Nephron progenitor cell (in vitro differentiated cells): ENCODE measurements at regions not wholly inside any gene's neighbourhood (a gene's known extent, or its start where the extent isn't known, plus 50 kb on each side); places are given as distances from the start of the nearest gene placed in this dataset.
"Not testable (repeated sequence)": the region's sequence is repeated elsewhere in the genome, so short reads cannot be mapped to it uniquely, and the experiment has no call there.

Experiments
- DNase-seq: peaks from one replicate; pipeline ENCODE4 v3.0.0; 2021
- H3K27ac Mint-ChIP-seq: 2 replicates; pipeline ENCODE4 v1.8.0; 2021; ENCODE audit warnings: mild to moderate bottlenecking, moderate library complexity, mixed read lengths
- H3K27me3 Mint-ChIP-seq: 2 replicates; pipeline ENCODE4 v1.8.0; 2021; ENCODE audit warnings: mild to moderate bottlenecking, low read depth, mixed read lengths; ENCODE audit not compliant: poor library complexity
- H3K36me3 Mint-ChIP-seq: 2 replicates; pipeline ENCODE4 v1.8.0; 2021; ENCODE audit warnings: low read depth, mixed read lengths
- H3K4me1 Mint-ChIP-seq: 2 replicates; pipeline ENCODE4 v1.8.0; 2021; ENCODE audit warnings: mixed read lengths
- H3K4me3 Mint-ChIP-seq: 2 replicates; pipeline ENCODE4 v1.8.0; 2021; ENCODE audit warnings: mild to moderate bottlenecking, moderate library complexity, mixed read lengths
- H3K9me3 Mint-ChIP-seq: 2 replicates; pipeline ENCODE4 v1.8.0; 2021; ENCODE audit warnings: mild to moderate bottlenecking, moderate library complexity, mixed read lengths
- TF ChIP-seq, protein P1 (sequence below): fragments of 200-600 bp; sonication (generic); IDR thresholded peaks from 2 replicates; pipeline ENCODE4 v1.5.0; 2021; ENCODE audit warnings: antibody characterized with exemption

DNA sequence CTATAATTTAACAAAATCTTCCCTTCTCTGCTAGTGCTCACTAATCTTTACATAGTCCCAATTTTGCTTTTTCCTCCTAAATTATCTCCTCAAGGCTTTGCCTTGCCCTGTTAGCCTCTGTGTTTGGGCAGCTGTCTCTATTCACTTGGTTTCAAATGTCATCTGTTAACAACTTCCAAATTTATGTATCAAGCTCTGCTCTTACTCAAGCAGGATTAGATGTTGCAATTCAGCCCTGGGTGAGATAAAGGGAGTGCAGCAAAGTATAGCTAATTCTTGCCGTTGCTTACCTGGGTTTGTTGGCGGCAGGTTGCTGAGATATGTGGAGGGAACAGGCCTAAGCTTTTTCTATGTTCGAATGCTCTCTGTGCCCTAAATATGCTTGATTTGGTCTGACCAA is 483.8 kb downstream of the DMAC1 start:
- DNase-seq: no peak
- peaks cover 24% of the 10 kb centered on the region for H3K4me1 Mint-ChIP-seq
- H3K4me3 Mint-ChIP-seq: no peak overlapping the region
- peaks cover 8% of the 10 kb centered on the region for H3K27me3 Mint-ChIP-seq
- TF ChIP-seq, protein P1, sequence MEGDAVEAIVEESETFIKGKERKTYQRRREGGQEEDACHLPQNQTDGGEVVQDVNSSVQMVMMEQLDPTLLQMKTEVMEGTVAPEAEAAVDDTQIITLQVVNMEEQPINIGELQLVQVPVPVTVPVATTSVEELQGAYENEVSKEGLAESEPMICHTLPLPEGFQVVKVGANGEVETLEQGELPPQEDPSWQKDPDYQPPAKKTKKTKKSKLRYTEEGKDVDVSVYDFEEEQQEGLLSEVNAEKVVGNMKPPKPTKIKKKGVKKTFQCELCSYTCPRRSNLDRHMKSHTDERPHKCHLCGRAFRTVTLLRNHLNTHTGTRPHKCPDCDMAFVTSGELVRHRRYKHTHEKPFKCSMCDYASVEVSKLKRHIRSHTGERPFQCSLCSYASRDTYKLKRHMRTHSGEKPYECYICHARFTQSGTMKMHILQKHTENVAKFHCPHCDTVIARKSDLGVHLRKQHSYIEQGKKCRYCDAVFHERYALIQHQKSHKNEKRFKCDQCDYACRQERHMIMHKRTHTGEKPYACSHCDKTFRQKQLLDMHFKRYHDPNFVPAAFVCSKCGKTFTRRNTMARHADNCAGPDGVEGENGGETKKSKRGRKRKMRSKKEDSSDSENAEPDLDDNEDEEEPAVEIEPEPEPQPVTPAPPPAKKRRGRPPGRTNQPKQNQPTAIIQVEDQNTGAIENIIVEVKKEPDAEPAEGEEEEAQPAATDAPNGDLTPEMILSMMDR: no peak
- H3K9me3 Mint-ChIP-seq: peaks cover 47% of the 10 kb centered on the region
- no peak overlapping the region for H3K27ac Mint-ChIP-seq
- H3K36me3 Mint-ChIP-seq: peaks cover 25% of the 10 kb centered on the region

- Mint-ChIP-seq H3K27me3 (peaks cover 8% of the 10 kb centered on the region), H3K36me3 (peaks cover 30% of the 10 kb centered on the region), H3K27ac (no peak overlapping the region), H3K4me3 (no peak overlapping the region), H3K4me1 (peaks cover 20% of the 10 kb centered on the region), H3K9me3 (peaks cover 53% of the 10 kb centered on the region)
- DNase-seq: no peak
- TF ChIP-seq, protein P1: no peak
Measured at GRCh38 chr9:7315116-7315515, 484.5 kb downstream of the DMAC1 start.

- H3K36me3 Mint-ChIP-seq: peaks cover 40% of the 10 kb centered on the region
- H3K9me3 Mint-ChIP-seq: peaks cover 71% of the 10 kb centered on the region
- H3K27me3 Mint-ChIP-seq: peaks cover 8% of the 10 kb centered on the region
- peaks cover 17% of the 10 kb centered on the region for H3K4me1 Mint-ChIP-seq
- TF ChIP-seq, protein P1: no peak
- no peak overlapping the region for H3K27ac Mint-ChIP-seq
- H3K4me3 Mint-ChIP-seq: no peak overlapping the region
- no peak for DNase-seq
Measured at GRCh38 chr9:7313389-7313788, 486.2 kb downstream of the DMAC1 start.

DNA sequence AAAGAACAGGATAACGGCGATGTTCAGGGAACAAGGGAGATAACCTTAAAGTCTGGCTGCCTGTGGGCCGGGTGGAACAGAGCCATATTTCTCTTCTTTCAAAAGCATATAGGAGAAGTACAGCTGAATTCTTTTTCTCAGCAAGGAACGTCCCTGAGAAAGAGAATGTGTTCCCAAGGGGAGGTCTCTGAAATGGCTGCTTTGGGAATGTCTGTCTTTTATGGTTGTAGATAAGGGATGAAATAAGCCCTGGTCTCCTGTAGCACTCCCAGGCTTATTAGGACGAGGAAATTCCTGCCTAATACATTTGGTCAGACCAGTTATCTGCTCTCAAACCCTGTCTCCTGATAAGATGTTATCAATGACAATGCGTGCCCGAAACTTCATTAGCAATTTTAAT is 490.5 kb downstream of the DMAC1 start:
- not testable (repeated sequence) for H3K27ac Mint-ChIP-seq, H3K27me3 Mint-ChIP-seq, DNase-seq, H3K4me3 Mint-ChIP-seq, H3K4me1 Mint-ChIP-seq
- peaks cover 44% of the 10 kb centered on the region for H3K36me3 Mint-ChIP-seq
- peaks cover 74% of the 10 kb centered on the region for H3K9me3 Mint-ChIP-seq

GRCh38 chr9:7305677-7306076 is 493.9 kb downstream of the DMAC1 start:
- Mint-ChIP-seq H3K27ac (no peak overlapping the region), H3K4me3 (no peak overlapping the region), H3K36me3 (peaks cover 19% of the 10 kb centered on the region), H3K4me1 (peaks cover 5% of the 10 kb centered on the region), H3K9me3 (peaks cover 40% of the 10 kb centered on the region), H3K27me3 (peaks cover 8% of the 10 kb centered on the region)
- TF ChIP-seq, protein P1: no peak
- DNase-seq: no peak

GRCh38 chr9:7304627-7304995 is 495.0 kb downstream of the DMAC1 start:
- TF ChIP-seq, protein P1: no peak
- no peak for DNase-seq
- Mint-ChIP-seq H3K4me1 (peaks cover 5% of the 10 kb centered on the region), H3K4me3 (no peak overlapping the region), H3K27ac (peak overlapping the region; percentile 19), H3K36me3 (peaks cover 9% of the 10 kb centered on the region), H3K27me3 (peaks cover 8% of the 10 kb centered on the region), H3K9me3 (peaks cover 30% of the 10 kb centered on the region)
